ENCODE measurements at regions not wholly inside any gene's neighbourhood (a gene's known extent, or its start where the extent isn't known, plus 50 kb on each side); places are given as distances from the start of the nearest gene placed in this dataset.

DNA sequence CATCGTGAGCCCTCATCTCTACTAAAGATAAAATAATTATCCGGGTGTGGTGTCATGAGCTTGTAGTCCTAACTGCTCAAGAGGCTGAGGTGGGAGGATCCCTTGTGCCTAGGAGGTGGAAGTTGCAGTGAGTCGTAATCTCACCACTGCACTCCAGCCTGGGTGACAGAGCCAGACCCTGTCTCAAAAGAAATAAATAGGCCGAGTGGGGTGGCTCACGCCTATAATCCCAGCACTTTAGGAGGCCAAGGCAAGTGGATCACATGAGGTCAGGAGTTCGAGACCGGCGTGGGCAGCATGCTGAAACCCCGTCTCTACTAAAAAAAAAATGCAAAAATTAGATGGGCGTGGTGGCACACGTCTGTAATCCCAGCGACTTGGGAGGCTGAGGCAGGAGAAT is 70.9 kb downstream of the RESF1 start:
- no peak for DNase-seq

DNA sequence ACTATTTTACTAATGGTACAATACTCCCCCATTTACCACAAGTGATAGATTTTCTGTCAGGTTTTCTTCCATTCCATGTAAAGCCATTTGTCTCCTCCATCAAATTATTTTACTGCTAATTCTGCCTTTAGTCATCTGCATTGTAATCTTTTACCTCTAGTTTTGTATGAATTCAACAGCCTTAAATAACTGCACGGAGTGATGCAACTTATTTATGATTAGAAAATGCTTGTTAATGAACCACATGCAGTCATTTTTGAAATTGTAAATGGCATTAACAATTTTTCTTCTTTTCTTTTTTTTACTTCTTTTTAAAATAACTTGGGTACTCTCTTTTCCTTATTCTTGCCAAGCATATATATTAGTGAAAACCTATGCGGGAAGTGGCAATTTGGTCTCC is 71.5 kb downstream of the RESF1 start:
- Histone ChIP-seq H3K9ac (ENCODE audit: extremely low read depth, low read length, poor library complexity, severe bottlenecking) (no peak overlapping the region), H3K4me1 (ENCODE audit: control insufficient read depth, insufficient read depth, low read length) (peaks cover 3% of the 10 kb centered on the region), H3K27me3 (ENCODE audit: control insufficient read depth, insufficient read depth, low read length, poor library complexity, severe bottlenecking) (no peaks in the 10 kb centered on the region), H3K4me3 (ENCODE audit: low read length) (no peak overlapping the region), H3K36me3 (ENCODE audit: control insufficient read depth, insufficient read depth, low read length) (no peaks in the 10 kb centered on the region), H3K27ac (ENCODE audit: low read depth, low read length) (no peak overlapping the region), H3K9me3 (ENCODE audit: control insufficient read depth, low read length) (no peaks in the 10 kb centered on the region)
- DNase-seq: no peak
- H3K4me3 Mint-ChIP-seq: no peak overlapping the region
- H3K27me3 Mint-ChIP-seq (ENCODE audit: insufficient read depth): no peaks in the 10 kb centered on the region
- no peaks in the 10 kb centered on the region for H3K9me3 Mint-ChIP-seq
- no peaks in the 10 kb centered on the region for H3K36me3 Mint-ChIP-seq (ENCODE audit: low read depth)
- no peak overlapping the region for H3K27ac Mint-ChIP-seq
- TF ChIP-seq, protein P1, sequence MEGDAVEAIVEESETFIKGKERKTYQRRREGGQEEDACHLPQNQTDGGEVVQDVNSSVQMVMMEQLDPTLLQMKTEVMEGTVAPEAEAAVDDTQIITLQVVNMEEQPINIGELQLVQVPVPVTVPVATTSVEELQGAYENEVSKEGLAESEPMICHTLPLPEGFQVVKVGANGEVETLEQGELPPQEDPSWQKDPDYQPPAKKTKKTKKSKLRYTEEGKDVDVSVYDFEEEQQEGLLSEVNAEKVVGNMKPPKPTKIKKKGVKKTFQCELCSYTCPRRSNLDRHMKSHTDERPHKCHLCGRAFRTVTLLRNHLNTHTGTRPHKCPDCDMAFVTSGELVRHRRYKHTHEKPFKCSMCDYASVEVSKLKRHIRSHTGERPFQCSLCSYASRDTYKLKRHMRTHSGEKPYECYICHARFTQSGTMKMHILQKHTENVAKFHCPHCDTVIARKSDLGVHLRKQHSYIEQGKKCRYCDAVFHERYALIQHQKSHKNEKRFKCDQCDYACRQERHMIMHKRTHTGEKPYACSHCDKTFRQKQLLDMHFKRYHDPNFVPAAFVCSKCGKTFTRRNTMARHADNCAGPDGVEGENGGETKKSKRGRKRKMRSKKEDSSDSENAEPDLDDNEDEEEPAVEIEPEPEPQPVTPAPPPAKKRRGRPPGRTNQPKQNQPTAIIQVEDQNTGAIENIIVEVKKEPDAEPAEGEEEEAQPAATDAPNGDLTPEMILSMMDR (conservative IDR thresholded peaks at IDR 0.05): no peak
- WGBS, 2 experiments (ENCODE audit: insufficient coverage in 1 of 2, insufficient read length in 1 of 2): 100% methylated on average over 2 of the region's 2 CpGs; no CpG with 5 or more reads in 1 of the 2 experiments
- H3K4me1 Mint-ChIP-seq: peaks cover 38% of the 10 kb centered on the region

More for the DNA sequence above, 70.9 kb downstream of the RESF1 start:
- H3K27me3 Mint-ChIP-seq (ENCODE audit: insufficient read depth): no peaks in the 10 kb centered on the region
- H3K36me3 ChIP-seq (ENCODE audit: control insufficient read depth, insufficient read depth, low read length): no peaks in the 10 kb centered on the region
- no peak overlapping the region for H3K27ac Mint-ChIP-seq
- TF ChIP-seq, protein P1 (conservative IDR thresholded peaks at IDR 0.05): no peak
- no peak overlapping the region for H3K9ac ChIP-seq (ENCODE audit: extremely low read depth, low read length, poor library complexity, severe bottlenecking)
- no peaks in the 10 kb centered on the region for H3K27me3 ChIP-seq (ENCODE audit: control insufficient read depth, insufficient read depth, low read length, poor library complexity, severe bottlenecking)
- no peaks in the 10 kb centered on the region for H3K9me3 ChIP-seq (ENCODE audit: control insufficient read depth, low read length)
- H3K27ac ChIP-seq (ENCODE audit: low read depth, low read length): no peak overlapping the region
- no peak overlapping the region for H3K4me3 ChIP-seq (ENCODE audit: low read length)
- no peak overlapping the region for H3K4me3 Mint-ChIP-seq
- 95 to 96% methylated on average over 12 of the region's 12 CpGs for WGBS, 2 experiments (ENCODE audit: insufficient coverage in 1 of 2, insufficient read length in 1 of 2)
- no peaks in the 10 kb centered on the region for H3K9me3 Mint-ChIP-seq
- H3K4me1 Mint-ChIP-seq: peaks cover 38% of the 10 kb centered on the region
- H3K36me3 Mint-ChIP-seq (ENCODE audit: low read depth): no peaks in the 10 kb centered on the region
- H3K4me1 ChIP-seq (ENCODE audit: control insufficient read depth, insufficient read depth, low read length): peaks cover 3% of the 10 kb centered on the region

DNA sequence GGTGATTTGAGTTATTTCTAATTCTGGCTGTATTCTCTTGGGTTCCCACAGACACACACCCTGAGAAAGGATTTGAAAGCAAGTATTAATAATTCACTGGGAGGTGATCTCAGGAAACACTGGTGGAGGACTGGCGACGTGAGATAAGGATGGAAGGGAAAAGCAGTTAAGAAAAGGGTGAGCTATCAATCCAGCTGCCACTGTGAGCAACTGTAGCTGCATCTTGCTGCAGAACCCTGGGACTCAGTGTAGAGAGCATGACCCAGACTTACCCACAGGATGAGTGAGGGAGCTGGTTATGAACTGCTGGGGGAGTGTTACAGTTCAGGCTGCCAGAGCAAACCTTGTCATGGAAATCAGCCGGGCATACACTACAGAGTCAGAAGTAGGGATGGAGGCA is 71.9 kb downstream of the RESF1 start:
- H3K27ac ChIP-seq (ENCODE audit: low read depth, low read length): no peak overlapping the region
- no peaks in the 10 kb centered on the region for H3K36me3 ChIP-seq (ENCODE audit: control insufficient read depth, insufficient read depth, low read length)
- Mint-ChIP-seq H3K9me3 (no peaks in the 10 kb centered on the region), H3K36me3 (ENCODE audit: low read depth) (no peaks in the 10 kb centered on the region), H3K4me3 (no peak overlapping the region), H3K4me1 (peaks cover 38% of the 10 kb centered on the region), H3K27me3 (ENCODE audit: insufficient read depth) (no peaks in the 10 kb centered on the region), H3K27ac (no peak overlapping the region)
- H3K9ac ChIP-seq (ENCODE audit: extremely low read depth, low read length, poor library complexity, severe bottlenecking): no peak overlapping the region
- no peak for DNase-seq
- H3K4me1 ChIP-seq (ENCODE audit: control insufficient read depth, insufficient read depth, low read length): peaks cover 3% of the 10 kb centered on the region
- TF ChIP-seq, protein P1 (conservative IDR thresholded peaks at IDR 0.05): no peak
- no peak overlapping the region for H3K4me3 ChIP-seq (ENCODE audit: low read length)
- 68 to 89% methylated on average over 2 to 3 of the region's 3 CpGs for WGBS, 2 experiments (ENCODE audit: insufficient coverage in 1 of 2, insufficient read length in 1 of 2)
- H3K27me3 ChIP-seq (ENCODE audit: control insufficient read depth, insufficient read depth, low read length, poor library complexity, severe bottlenecking): no peaks in the 10 kb centered on the region
- no peaks in the 10 kb centered on the region for H3K9me3 ChIP-seq (ENCODE audit: control insufficient read depth, low read length)
